NCI-H524 (cell line): ENCODE measurements at regions not wholly inside any gene's neighbourhood (a gene's known extent, or its start where the extent isn't known, plus 50 kb on each side); places are given as distances from the start of the nearest gene placed in this dataset.

Experiments used
- DNase-seq, 2 experiments: peaks; one replicate each; lab custom pipeline; 2025; lab: John Stamatoyannopoulos, UW

GRCh38 chr18:72470391-72470790 is 73.8 kb downstream of the CBLN2 start:
- DNase-seq: no peak

GRCh38 chr18:72468021-72468710 is 76.0 kb downstream of the CBLN2 start:
- DNase-seq: no peak

- no peak for DNase-seq
These were observed 83.9 kb downstream of the CBLN2 start for GRCh38 chr18:72460210-72460680.

- DNase-seq: no peak
These were observed 85.9 kb downstream of the CBLN2 start for GRCh38 chr18:72458271-72458670.

- no peak for DNase-seq
These were observed 87.3 kb downstream of the CBLN2 start for GRCh38 chr18:72456802-72457201.

GRCh38 chr18:72452328-72452727 is 91.8 kb downstream of the CBLN2 start:
- DNase-seq: no peak

GRCh38 chr18:72444798-72445155 is 99.4 kb downstream of the CBLN2 start:
- DNase-seq: no peak

- DNase-seq: no peak
These were observed 99.9 kb downstream of the CBLN2 start for GRCh38 chr18:72444111-72444797.

GRCh38 chr18:72436401-72436800 is 107.7 kb downstream of the CBLN2 start:
- no peak for DNase-seq

- DNase-seq: no peak
These were observed 110.4 kb downstream of the CBLN2 start for GRCh38 chr18:72433756-72434155.

- DNase-seq: no peak
These were observed 116.4 kb downstream of the CBLN2 start for GRCh38 chr18:72427721-72428120.

- DNase-seq: no peak
These were observed 124.2 kb downstream of the CBLN2 start for GRCh38 chr18:72419914-72420313.

GRCh38 chr18:72412927-72413326 is 131.2 kb downstream of the CBLN2 start:
- no peak for DNase-seq

- no peak for DNase-seq
These were observed 132.9 kb downstream of the CBLN2 start for GRCh38 chr18:72411261-72411660.

- no peak for DNase-seq
These were observed 133.7 kb downstream of the CBLN2 start for GRCh38 chr18:72410399-72410798.

- DNase-seq: no peak
These were observed 134.2 kb downstream of the CBLN2 start for GRCh38 chr18:72409903-72410302.

- no peak for DNase-seq
These were observed 137.1 kb downstream of the CBLN2 start for GRCh38 chr18:72407048-72407447.

GRCh38 chr18:72391951-72392350 is 152.2 kb downstream of the CBLN2 start:
- DNase-seq: no peak

GRCh38 chr18:72391427-72391826 is 152.7 kb downstream of the CBLN2 start:
- DNase-seq: no peak

- DNase-seq: no peak
These were observed 166.1 kb downstream of the CBLN2 start for GRCh38 chr18:72378016-72378415.

GRCh38 chr18:72376256-72376655 is 167.9 kb downstream of the CBLN2 start:
- DNase-seq: no peak

- DNase-seq: no peak
These were observed 168.5 kb downstream of the CBLN2 start for GRCh38 chr18:72375618-72376017.

GRCh38 chr18:72372076-72372475 is 172.1 kb downstream of the CBLN2 start:
- DNase-seq: no peak

GRCh38 chr18:72368308-72368707 is 175.8 kb downstream of the CBLN2 start:
- DNase-seq: no peak
